Activated B cell treated with CpG ODN at 0.5 μM for 24 hours (primary cell): ENCODE measurements at regions not wholly inside any gene's neighbourhood (a gene's known extent, or its start where the extent isn't known, plus 50 kb on each side); places are given as distances from the start of the nearest gene placed in this dataset.
"Not testable (repeated sequence)": the region's sequence is repeated elsewhere in the genome, so short reads cannot be mapped to it uniquely, and the experiment has no call there.

Experiments used
- ATAC-seq: fragments of 200-7000 bp; cut with Tn5 transposase; one replicate; pipeline ENCODE4 v1.10.0; 2021; ENCODE audit warnings: low read depth, mild to moderate bottlenecking, moderate library complexity
- CTCF ChIA-PET: fragments of 350-600 bp; sonication (Branson Sonifier 250); formaldehyde crosslinking; loops from one replicate; lab custom pipeline; 2021; ENCODE audit warnings: antibody characterized with exemption; lab: Charles Lee
- POLR2A ChIA-PET: fragments of 350-600 bp; sonication (Branson Sonifier 250); formaldehyde crosslinking; loops from one replicate; lab custom pipeline; 2021; ENCODE audit warnings: antibody characterized with exemption; lab: Charles Lee
- DNase-seq: peaks from one replicate; pipeline ENCODE4 v3.0.0; 2022
- H3K27ac Mint-ChIP-seq: one replicate; pipeline ENCODE4 v1.8.0; 2020; ENCODE audit warnings: mixed read lengths
- H3K27me3 Mint-ChIP-seq: one replicate; pipeline ENCODE4 v1.8.0; 2021; ENCODE audit warnings: mixed read lengths
- H3K36me3 Mint-ChIP-seq: one replicate; pipeline ENCODE4 v1.8.0; 2021; ENCODE audit warnings: low read depth, mixed read lengths
- H3K4me1 Mint-ChIP-seq: one replicate; pipeline ENCODE4 v1.8.0; 2021; ENCODE audit warnings: mixed read lengths
- H3K4me3 Mint-ChIP-seq: one replicate; pipeline ENCODE4 v1.8.0; 2020; ENCODE audit warnings: mild to moderate bottlenecking, mixed read lengths
- H3K9me3 Mint-ChIP-seq: one replicate; pipeline ENCODE4 v1.8.0; 2020; ENCODE audit warnings: mixed read lengths
- CTCF ChIP-seq: fragments of 200-600 bp; IDR thresholded peaks from one replicate; pipeline ENCODE4 v1.8.0; 2022; ENCODE audit warnings: antibody characterized with exemption, mild to moderate bottlenecking
- intact Hi-C: fragments of 100-400 bp; cut with micrococcal nuclease; formaldehyde crosslinking; loops from one replicate; pipeline ENCODE4 v1.15.1; 2024

DNA sequence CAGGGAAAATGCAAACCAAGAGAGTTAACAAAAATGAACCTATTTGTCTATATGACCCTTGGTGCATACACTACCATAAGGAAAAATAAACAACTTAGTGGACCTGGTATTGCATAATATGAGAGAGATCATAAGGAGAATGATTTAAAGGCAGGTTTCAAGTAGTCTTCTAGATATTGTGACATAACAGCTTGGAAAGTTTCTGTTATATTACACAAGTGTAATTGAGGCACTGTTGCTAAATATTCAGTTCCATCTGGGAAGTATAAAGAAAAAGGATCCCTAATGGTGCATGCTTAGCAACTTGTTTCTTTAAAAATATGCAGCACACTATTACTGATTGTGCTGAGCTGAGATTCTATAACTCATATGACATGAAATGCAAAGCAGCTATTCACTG, 252.2 kb upstream of the SPHKAP start:
- Mint-ChIP-seq H3K36me3 (no peaks in the 10 kb centered on the region), H3K4me1 (no peaks in the 10 kb centered on the region), H3K27me3 (no peaks in the 10 kb centered on the region), H3K27ac (no peak overlapping the region), H3K9me3 (peaks cover 6% of the 10 kb centered on the region), H3K4me3 (no peak overlapping the region)
- ChIA-PET POLR2A (no interaction called here), CTCF (no interaction called here)
- DNase-seq (no peak), ATAC-seq (no peak)
- no peak for TF ChIP-seq CTCF
- intact Hi-C loops, result no loop called here

DNA sequence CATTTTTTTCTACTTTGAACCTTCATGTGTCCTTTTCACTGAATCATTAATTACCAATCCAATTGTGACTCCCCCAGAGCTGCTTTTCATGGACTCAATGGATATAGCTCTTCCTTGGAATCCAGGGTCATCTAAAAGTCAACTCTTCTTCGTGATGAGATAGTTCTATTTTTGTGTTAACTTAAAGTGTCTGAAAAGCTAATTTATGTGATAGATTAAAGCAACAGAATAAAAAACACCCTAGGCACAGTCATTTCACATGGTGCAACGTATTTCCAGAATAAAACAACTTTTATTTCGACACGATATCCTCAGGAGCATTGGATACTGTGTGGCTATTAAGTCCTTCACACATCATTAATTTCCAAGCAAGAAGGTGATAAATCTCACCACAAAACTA, 250.6 kb upstream of the SPHKAP start:
- Mint-ChIP-seq H3K36me3 (no peaks in the 10 kb centered on the region), H3K27me3 (no peaks in the 10 kb centered on the region), H3K9me3 (peaks cover 12% of the 10 kb centered on the region), H3K4me3 (no peak overlapping the region), H3K4me1 (no peaks in the 10 kb centered on the region), H3K27ac (no peak overlapping the region)
- ChIA-PET CTCF (no interaction called here), POLR2A (no interaction called here)
- DNase-seq (no peak), ATAC-seq (no peak)
- TF ChIP-seq CTCF, result no peak
- intact Hi-C loops, result no loop called here

DNA sequence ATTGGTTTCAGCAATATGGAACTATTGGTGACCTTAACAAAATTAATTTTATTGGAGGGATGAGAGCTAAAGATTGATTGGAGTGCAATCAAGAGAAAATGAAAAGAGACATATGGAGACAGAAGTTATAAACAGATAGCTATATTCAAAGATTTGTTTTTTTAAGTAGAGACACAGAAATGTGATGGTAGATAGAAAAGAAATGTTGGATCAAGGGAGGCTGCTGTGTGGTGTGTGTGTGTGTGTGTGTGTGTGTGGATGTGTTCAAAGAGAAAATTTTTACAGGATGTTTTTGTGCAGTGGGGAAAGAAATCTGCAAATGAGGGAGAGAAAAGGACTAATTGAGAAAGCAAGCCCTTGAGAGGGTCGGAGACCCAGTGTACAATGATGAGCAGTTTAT, 249.5 kb upstream of the SPHKAP start:
- no peak for TF ChIP-seq CTCF
- POLR2A ChIA-PET, result no interaction called here
- H3K27ac Mint-ChIP-seq, result no peak overlapping the region
- ATAC-seq, result no peak
- no peak overlapping the region for H3K4me3 Mint-ChIP-seq
- DNase-seq, result no peak
- H3K9me3 Mint-ChIP-seq, result peaks cover 12% of the 10 kb centered on the region
- no peaks in the 10 kb centered on the region for H3K27me3 Mint-ChIP-seq
- no peaks in the 10 kb centered on the region for H3K4me1 Mint-ChIP-seq
- intact Hi-C loops, result no loop called here
- CTCF ChIA-PET, result no interaction called here
- no peaks in the 10 kb centered on the region for H3K36me3 Mint-ChIP-seq

DNA sequence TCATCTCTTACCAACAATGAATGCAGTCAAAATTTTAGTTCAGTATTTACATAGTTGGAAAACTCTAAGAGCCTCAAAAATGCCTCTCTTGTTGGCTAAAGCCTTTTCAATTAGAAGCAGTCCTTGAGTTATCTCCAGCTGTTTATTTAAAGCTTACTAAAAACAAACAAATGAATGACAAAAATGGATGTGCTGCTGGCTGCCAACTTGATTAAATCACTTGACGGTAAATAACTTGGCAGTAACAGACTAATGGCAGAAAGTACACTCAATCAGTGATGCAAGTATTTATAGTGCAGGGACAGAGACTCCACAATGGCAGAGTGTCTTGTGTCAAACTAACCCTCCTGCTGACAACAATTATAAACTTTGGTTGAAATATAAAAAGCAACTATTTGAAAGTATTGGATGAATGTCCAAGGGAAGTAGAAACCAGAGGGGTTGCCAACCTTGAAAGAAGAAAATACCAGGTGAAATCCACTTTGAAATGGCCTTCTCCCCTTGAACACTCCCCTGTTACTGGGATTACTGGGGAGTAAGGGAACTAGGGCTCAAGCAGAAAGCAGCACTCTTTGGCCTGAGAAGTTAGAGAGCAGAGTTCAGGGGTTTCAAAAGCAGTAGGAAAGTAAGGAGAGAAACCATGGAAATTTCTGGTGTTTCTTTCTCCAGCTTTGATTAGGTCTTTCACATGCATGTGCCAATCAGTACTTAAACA, 245.2 kb upstream of the SPHKAP start:
- H3K36me3 Mint-ChIP-seq, result no peaks in the 10 kb centered on the region
- no peaks in the 10 kb centered on the region for H3K27me3 Mint-ChIP-seq
- no peak overlapping the region for H3K27ac Mint-ChIP-seq

GRCh38 chr2:228425411-228426060, 244.0 kb upstream of the SPHKAP start:
- H3K27ac Mint-ChIP-seq, H3K27me3 Mint-ChIP-seq, H3K4me1 Mint-ChIP-seq, H3K4me3 Mint-ChIP-seq, POLR2A ChIA-PET, ATAC-seq, CTCF ChIA-PET, H3K36me3 Mint-ChIP-seq, DNase-seq, intact Hi-C loops, H3K9me3 Mint-ChIP-seq: not testable (repeated sequence)

More for the DNA sequence above, 245.2 kb upstream of the SPHKAP start:
- ATAC-seq (no peak), DNase-seq (no peak)
- ChIA-PET CTCF (no interaction called here), POLR2A (no interaction called here)
- no peaks in the 10 kb centered on the region for H3K4me1 Mint-ChIP-seq
- no peak for TF ChIP-seq CTCF
- no peak overlapping the region for H3K4me3 Mint-ChIP-seq
- intact Hi-C loops, result no loop called here
- H3K9me3 Mint-ChIP-seq, result peaks cover 9% of the 10 kb centered on the region
